Skeletal muscle satellite cell (primary cell): ENCODE measurements at regions not wholly inside any gene's neighbourhood (a gene's known extent, or its start where the extent isn't known, plus 50 kb on each side); places are given as distances from the start of the nearest gene placed in this dataset.

Experiments
- H3K27me3 ChIP-seq: 2 replicates; pipeline ENCODE4 v1.7.0; 2013; ENCODE audit warnings: low read length; ENCODE audit not compliant: control insufficient read depth, insufficient read depth
- H3K36me3 ChIP-seq: 2 replicates; pipeline ENCODE4 v1.7.0; 2013; ENCODE audit warnings: mild to moderate bottlenecking, control low read depth, low read length; ENCODE audit not compliant: insufficient read depth
- H3K4me1 ChIP-seq: 2 replicates; pipeline ENCODE4 v1.7.0; 2013; ENCODE audit warnings: low read length; ENCODE audit not compliant: control insufficient read depth, insufficient read depth
- H3K4me2 ChIP-seq: 2 replicates; pipeline ENCODE4 v1.7.0; 2013; ENCODE audit warnings: mild to moderate bottlenecking, low read length
- H3K4me3 ChIP-seq: 2 replicates; pipeline ENCODE4 v1.7.0; 2013; ENCODE audit warnings: low read length
- H3K9ac ChIP-seq: 2 replicates; pipeline ENCODE4 v1.7.0; 2013; ENCODE audit warnings: mild to moderate bottlenecking, low read depth, low read length, moderate library complexity
- H3K9me3 ChIP-seq: replicated peaks from 2 replicates; pipeline ENCODE4 v1.7.0; 2013; ENCODE audit warnings: mild to moderate bottlenecking, control low read depth, low read length

DNA sequence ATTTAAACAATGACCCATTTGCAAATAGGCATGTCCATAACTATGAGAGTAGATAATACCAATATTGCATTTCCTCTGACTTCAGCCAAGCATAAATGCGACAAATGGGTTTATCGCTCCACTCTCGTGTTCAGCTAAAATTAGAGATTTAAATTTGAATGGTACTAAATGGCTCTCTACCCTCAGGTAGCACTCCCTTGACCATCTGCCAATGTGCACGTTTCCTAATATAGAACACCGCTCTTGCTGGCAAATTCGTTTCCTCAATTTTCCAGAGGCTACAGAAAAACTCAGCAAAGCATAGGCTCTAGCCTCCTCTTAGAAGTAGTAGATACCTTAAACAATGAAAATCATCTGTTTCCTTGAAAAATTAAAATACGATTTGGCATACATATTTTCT, 251.6 kb downstream of the ADGRA3 start:
- H3K9me3 ChIP-seq: no peaks in the 10 kb centered on the region
- H3K27me3 ChIP-seq: no peaks in the 10 kb centered on the region
- no peaks in the 10 kb centered on the region for H3K4me1 ChIP-seq
- H3K4me2 ChIP-seq: no peak overlapping the region
- no peak overlapping the region for H3K4me3 ChIP-seq
- H3K9ac ChIP-seq: no peak overlapping the region
- H3K36me3 ChIP-seq: no peaks in the 10 kb centered on the region

DNA sequence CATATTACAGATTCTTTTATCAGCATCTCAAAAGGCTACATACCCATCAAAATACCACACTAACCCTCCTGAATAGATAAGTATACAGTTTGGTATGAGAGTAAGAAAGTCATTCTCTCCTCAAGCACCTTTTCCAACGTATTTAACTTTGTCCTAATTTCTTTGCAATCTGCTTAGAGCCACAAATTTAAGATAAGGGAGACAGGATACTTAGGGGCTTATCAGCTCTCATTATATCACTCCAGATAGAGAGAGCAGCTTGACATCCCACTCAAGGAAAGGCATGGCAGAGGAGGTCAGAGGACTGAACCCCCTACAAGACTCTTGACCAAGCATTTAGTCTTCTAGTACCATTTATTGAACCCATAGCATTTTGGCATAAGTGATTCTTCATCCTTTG, 262.4 kb downstream of the ADGRA3 start:
- Histone ChIP-seq H3K36me3 (no peaks in the 10 kb centered on the region), H3K27me3 (peaks cover 7% of the 10 kb centered on the region), H3K4me2 (no peak overlapping the region), H3K4me3 (no peak overlapping the region), H3K4me1 (no peaks in the 10 kb centered on the region), H3K9ac (no peak overlapping the region), H3K9me3 (no peaks in the 10 kb centered on the region)

DNA sequence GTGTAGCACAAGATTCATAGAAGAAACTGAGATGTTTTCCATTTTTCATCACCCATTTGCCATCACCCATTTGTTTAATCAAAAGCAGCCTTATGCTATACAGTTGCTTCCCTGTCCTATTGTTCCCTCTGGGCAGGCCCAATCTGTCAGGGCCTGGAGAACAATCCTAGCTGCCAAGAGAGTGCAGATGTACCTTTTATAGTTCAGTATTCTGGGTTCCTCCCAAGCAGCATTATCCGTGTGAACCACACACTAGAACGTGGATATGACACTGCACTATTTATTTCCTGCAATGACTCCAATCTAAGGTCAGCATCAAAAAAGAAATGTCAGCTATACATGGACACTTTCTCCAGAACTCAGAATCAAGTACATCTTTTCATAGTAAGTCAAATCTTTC, 269.0 kb downstream of the ADGRA3 start:
- no peaks in the 10 kb centered on the region for H3K36me3 ChIP-seq
- peaks cover 10% of the 10 kb centered on the region for H3K27me3 ChIP-seq
- H3K9ac ChIP-seq: no peak overlapping the region
- H3K4me3 ChIP-seq: no peak overlapping the region
- H3K4me1 ChIP-seq: no peaks in the 10 kb centered on the region
- no peak overlapping the region for H3K4me2 ChIP-seq
- no peaks in the 10 kb centered on the region for H3K9me3 ChIP-seq

DNA sequence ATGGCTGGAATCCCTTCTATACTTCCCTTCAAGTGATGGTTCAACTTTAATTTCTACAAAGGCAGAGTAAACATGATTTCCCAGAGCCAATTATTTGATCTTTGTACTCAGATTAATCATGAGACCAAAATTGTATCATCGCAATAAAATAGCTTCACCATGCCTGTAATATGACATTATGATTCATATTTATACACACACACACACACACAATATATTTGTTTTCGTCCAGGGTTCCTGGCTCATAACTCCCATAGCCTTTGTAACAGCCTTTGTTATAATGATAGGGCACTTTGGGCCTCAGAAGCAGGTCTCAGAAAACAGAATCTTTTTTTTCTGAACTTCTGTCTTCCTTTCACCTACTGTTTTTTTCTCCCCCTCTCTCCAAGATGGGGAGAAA, 270.6 kb downstream of the ADGRA3 start:
- no peak overlapping the region for H3K4me3 ChIP-seq
- H3K27me3 ChIP-seq: peaks cover 4% of the 10 kb centered on the region
- H3K9ac ChIP-seq: no peak overlapping the region
- H3K36me3 ChIP-seq: no peaks in the 10 kb centered on the region
- H3K4me1 ChIP-seq: no peaks in the 10 kb centered on the region
- no peak overlapping the region for H3K4me2 ChIP-seq
- no peaks in the 10 kb centered on the region for H3K9me3 ChIP-seq

DNA sequence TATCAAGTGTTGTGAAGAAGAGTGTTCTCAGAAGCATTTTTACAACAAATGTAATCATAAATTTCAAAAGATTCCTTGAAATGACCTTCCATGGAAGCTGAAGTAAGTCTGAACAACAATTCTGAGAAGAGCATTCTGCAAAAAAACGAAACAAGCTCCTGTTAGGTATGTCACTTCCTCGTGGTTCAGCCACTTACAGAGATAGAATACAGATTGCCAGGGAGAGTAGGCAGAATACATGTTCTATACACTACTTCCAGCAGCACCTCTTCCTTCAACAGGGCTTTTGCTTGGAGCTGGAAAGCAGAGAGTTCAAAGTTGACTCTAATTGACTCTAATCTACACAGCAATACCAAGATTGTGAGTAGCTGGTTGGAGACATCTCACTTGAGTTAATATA, 274.5 kb downstream of the ADGRA3 start:
- Histone ChIP-seq H3K27me3 (peaks cover 11% of the 10 kb centered on the region), H3K4me1 (no peaks in the 10 kb centered on the region), H3K9ac (no peak overlapping the region), H3K4me2 (no peak overlapping the region), H3K36me3 (no peaks in the 10 kb centered on the region), H3K9me3 (no peaks in the 10 kb centered on the region), H3K4me3 (no peak overlapping the region)

DNA sequence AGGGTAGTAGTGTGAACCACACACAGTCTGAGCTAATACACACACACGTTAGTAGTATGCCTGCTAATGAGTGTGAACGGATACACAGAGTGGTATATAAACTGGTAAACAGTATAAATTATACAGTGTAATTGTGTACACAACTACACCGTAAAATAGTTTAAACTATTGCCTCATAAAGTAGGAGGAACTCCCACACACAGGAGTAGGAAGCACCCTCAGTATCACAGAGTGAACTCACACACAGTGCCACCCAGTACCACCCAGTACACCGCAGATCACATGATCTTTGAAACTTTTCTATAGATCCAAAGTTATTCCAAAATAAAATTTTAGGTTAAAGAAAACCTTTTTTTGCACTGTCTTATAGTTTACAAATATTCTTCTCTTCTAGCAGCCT, 275.1 kb downstream of the ADGRA3 start:
- Histone ChIP-seq H3K9me3 (no peaks in the 10 kb centered on the region), H3K4me1 (no peaks in the 10 kb centered on the region)

DNA sequence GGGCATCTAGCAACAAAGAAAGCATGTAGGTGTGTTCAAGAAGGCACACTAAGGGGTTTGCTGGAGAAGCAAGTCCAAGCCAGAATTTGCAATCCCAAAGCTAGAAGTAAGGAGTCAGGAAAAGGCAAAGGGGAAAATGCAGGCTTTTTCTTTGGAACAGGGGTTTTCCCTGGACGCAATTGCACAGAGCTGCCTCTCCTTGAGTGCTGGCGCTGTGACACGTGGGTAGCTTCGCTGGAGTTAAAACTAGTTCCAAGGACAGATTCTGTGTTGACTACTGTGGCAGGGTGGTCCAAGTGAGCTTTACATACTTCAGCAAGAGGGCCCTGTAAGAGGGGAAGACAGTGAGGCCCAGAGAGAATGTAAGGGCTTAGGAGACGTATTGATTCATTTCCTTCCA, 277.1 kb downstream of the ADGRA3 start:
- Histone ChIP-seq H3K27me3 (peaks cover 21% of the 10 kb centered on the region), H3K4me1 (no peaks in the 10 kb centered on the region), H3K9me3 (no peaks in the 10 kb centered on the region), H3K4me3 (no peak overlapping the region), H3K36me3 (no peaks in the 10 kb centered on the region), H3K9ac (no peak overlapping the region), H3K4me2 (no peak overlapping the region)

More for the DNA sequence above, 275.1 kb downstream of the ADGRA3 start:
- no peak overlapping the region for H3K9ac ChIP-seq
- H3K27me3 ChIP-seq: peaks cover 17% of the 10 kb centered on the region
- H3K36me3 ChIP-seq: no peaks in the 10 kb centered on the region
- no peak overlapping the region for H3K4me3 ChIP-seq
- H3K4me2 ChIP-seq: no peak overlapping the region

DNA sequence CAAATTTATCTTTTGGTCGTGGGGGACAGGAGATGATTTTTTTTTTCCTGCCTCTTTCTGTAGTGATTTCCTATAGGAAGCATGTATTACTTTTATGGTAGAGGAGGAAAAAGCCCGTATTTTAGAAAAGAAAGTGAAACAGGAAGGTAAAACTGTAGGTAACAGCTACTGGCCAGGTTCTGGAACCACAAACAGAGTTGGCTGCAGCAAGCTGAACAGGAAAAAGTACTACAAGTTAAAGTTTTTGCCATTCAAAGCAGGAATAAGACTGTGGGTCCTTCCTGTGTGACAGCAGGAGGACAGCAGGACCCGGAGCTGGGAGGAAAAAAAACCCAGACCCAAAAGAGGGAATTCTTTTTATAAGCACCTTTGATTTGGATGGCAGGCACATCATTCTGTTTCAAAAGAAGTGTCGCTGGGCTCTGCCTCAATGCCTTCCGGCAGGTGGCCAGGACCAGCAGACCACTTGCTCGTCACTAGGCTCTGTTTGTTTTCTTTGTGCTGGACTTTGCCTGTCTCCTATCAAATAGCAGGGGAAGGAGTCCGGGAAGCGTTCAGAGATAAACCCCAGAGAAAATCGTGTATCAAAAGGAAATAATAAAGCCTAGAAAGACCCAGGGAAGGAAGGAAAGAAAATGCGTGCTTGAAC, 277.9 kb downstream of the ADGRA3 start:
- no peaks in the 10 kb centered on the region for H3K9me3 ChIP-seq
- no peak overlapping the region for H3K9ac ChIP-seq
- H3K36me3 ChIP-seq: no peaks in the 10 kb centered on the region
- no peak overlapping the region for H3K4me2 ChIP-seq
- peaks cover 21% of the 10 kb centered on the region for H3K27me3 ChIP-seq
- no peaks in the 10 kb centered on the region for H3K4me1 ChIP-seq
- no peak overlapping the region for H3K4me3 ChIP-seq

DNA sequence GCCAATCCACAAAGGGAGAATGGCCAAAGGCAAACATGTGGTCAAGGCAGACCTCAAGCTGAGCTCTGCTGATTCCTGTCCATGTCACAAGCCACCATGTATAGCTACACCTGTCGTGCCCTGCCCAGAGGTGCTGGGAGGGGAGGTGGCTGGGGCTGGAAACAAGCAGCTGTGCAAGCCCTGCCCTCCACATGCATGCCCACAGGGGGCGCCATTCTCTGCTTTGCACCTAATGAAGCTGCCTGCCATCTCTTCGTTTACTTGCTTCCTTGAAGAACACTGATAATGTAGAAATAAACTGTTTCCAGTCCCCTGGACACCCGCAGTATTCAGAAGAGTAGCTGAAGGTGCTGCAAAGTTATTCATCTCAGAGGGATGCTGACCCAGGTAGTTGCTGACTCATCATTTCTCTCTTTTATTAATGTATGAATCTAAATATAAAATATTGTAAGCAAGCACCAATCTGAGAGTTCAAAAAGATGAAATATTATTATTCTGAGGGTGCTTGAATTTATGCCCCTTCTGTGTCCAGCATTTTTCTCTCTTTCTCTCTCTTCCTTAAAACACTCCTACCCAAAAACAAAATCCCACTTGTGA, 278.6 kb downstream of the ADGRA3 start:
- Histone ChIP-seq H3K9ac (no peak overlapping the region), H3K9me3 (no peaks in the 10 kb centered on the region), H3K4me3 (no peak overlapping the region), H3K4me2 (no peak overlapping the region), H3K36me3 (no peaks in the 10 kb centered on the region), H3K4me1 (no peaks in the 10 kb centered on the region), H3K27me3 (peaks cover 21% of the 10 kb centered on the region)

DNA sequence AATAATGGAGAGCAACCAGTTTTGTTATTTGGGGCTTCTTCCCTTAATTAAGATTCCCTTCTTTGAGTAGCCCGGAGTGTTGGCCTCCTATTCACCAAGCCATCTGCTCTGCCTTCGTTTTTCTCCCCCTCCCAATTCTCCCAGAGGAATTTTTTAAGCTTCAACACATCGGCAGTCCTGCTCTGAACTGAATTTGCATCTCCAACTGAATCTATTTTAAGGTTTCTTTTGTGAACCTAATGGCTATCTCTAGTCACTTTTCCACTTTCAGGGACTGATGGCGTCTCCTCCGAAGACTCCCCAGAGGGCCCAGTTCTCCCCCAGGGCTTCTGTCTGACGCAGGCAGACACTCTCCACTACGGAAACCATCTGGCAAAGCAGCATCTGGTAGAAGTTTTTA, 280.2 kb downstream of the ADGRA3 start:
- Histone ChIP-seq H3K4me2 (no peak overlapping the region), H3K9me3 (no peaks in the 10 kb centered on the region), H3K36me3 (no peaks in the 10 kb centered on the region), H3K27me3 (peaks cover 29% of the 10 kb centered on the region), H3K4me3 (no peak overlapping the region), H3K4me1 (no peaks in the 10 kb centered on the region), H3K9ac (no peak overlapping the region)

DNA sequence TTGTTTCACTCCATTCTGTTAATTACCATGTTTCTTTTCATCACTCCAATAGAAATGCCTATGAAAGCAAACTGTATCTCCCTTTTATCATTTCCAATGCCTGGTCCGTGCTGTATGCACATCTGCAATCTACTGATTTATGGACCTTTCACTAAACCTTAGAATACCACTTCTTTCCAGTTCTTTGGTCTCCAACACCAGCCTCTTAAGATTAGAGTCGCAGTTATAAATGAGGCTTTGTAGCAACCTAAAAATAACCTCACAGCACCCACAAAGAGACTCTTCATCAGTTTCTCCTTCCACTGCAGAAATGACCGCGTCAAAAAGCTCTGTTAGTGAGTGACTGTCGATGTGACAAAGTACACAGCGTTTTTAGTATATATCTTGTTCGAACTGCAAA, 282.6 kb downstream of the ADGRA3 start:
- no peak overlapping the region for H3K4me3 ChIP-seq
- peaks cover 20% of the 10 kb centered on the region for H3K27me3 ChIP-seq
- no peaks in the 10 kb centered on the region for H3K4me1 ChIP-seq
- no peak overlapping the region for H3K4me2 ChIP-seq
- H3K9ac ChIP-seq: no peak overlapping the region
- H3K36me3 ChIP-seq: no peaks in the 10 kb centered on the region
- no peaks in the 10 kb centered on the region for H3K9me3 ChIP-seq

DNA sequence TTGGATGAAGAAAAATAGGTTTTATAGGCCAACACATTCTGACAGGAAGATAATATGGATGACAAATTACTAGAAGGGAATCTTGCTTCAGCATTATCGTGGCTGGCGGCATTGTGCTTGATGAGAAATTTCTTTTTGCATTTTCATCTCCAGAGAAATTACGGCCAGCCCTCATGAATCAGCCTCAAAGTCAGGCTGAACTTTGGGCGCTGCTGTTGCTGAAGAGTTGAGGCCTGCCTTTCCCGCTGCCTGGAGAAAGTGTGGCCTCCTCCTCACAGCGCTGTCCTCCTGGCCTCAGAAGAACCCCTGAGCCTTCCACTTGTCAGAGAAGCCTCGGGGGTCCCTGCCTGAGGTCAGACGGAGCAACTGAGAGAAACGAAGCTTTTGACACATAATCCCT, 272.4 kb upstream of the KCNIP4 start:
- H3K9me3 ChIP-seq: no peaks in the 10 kb centered on the region
- H3K9ac ChIP-seq: no peak overlapping the region
- H3K27me3 ChIP-seq: peaks cover 10% of the 10 kb centered on the region
- no peak overlapping the region for H3K4me3 ChIP-seq
- no peak overlapping the region for H3K4me2 ChIP-seq
- no peaks in the 10 kb centered on the region for H3K36me3 ChIP-seq
- no peaks in the 10 kb centered on the region for H3K4me1 ChIP-seq
